D721Med (cell line): ENCODE measurements at regions not wholly inside any gene's neighbourhood (a gene's known extent, or its start where the extent isn't known, plus 50 kb on each side); places are given as distances from the start of the nearest gene placed in this dataset.

Experiments
- DNase-seq: peaks from one replicate; pipeline ENCODE4 v3.0.0; 2011; ENCODE audit warnings: low spot score; ENCODE audit not compliant: insufficient read length
- FAIRE-seq: peaks from 2 replicates; lab custom pipeline; 2011; peaks lifted over from hg19 to GRCh38; lab: Jason Lieb, UNC
- TF ChIP-seq, protein P1 (sequence below): IDR thresholded peaks from 2 replicates; pipeline ENCODE4 v1.5.1; 2012; ENCODE audit warnings: mild to moderate bottlenecking, control low read depth; ENCODE audit not compliant: insufficient read depth; ENCODE audit errors: missing control alignments

DNA sequence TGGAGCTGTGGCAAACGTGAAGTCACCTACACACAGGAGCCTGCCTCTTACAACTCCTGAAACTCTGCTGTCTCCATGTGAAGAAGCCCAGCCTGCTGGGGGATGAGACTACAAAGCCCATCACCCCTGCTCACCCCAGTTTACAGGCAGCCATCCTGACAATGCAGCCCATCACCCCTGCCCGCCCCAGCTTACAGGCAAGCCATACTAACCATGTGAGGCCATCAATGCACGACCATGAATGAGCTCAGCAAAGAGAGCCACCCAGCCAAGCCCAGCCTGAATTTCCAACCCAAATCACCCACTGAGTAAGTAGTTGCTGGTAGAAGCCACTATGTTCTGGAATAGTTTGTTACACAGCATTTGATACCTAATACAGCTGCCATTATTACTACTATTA lies 185.4 kb upstream of the NSMCE3 start:
- DNase-seq = no peak
- no peak for FAIRE-seq
- TF ChIP-seq, protein P1, sequence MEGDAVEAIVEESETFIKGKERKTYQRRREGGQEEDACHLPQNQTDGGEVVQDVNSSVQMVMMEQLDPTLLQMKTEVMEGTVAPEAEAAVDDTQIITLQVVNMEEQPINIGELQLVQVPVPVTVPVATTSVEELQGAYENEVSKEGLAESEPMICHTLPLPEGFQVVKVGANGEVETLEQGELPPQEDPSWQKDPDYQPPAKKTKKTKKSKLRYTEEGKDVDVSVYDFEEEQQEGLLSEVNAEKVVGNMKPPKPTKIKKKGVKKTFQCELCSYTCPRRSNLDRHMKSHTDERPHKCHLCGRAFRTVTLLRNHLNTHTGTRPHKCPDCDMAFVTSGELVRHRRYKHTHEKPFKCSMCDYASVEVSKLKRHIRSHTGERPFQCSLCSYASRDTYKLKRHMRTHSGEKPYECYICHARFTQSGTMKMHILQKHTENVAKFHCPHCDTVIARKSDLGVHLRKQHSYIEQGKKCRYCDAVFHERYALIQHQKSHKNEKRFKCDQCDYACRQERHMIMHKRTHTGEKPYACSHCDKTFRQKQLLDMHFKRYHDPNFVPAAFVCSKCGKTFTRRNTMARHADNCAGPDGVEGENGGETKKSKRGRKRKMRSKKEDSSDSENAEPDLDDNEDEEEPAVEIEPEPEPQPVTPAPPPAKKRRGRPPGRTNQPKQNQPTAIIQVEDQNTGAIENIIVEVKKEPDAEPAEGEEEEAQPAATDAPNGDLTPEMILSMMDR = no peak

DNA sequence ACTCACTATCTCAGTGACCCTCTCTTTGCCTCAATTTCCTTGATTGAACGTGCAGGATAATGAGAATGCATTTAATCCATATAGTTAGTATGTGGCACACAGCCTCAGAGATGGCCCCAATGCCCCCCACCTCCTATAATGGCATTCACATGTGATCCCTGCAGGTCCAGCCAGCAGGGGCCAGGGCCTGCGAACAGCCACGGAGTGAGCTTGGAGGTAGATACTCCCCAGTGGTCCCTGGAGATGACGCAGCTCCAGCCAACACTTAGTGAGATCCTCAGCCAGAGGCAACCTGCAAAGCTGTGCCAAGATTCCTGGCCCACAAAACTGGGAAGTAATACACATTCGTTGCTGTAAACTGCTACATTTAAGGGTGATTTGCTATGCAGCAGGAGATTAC lies 184.9 kb upstream of the NSMCE3 start:
- no peak for FAIRE-seq

DNA sequence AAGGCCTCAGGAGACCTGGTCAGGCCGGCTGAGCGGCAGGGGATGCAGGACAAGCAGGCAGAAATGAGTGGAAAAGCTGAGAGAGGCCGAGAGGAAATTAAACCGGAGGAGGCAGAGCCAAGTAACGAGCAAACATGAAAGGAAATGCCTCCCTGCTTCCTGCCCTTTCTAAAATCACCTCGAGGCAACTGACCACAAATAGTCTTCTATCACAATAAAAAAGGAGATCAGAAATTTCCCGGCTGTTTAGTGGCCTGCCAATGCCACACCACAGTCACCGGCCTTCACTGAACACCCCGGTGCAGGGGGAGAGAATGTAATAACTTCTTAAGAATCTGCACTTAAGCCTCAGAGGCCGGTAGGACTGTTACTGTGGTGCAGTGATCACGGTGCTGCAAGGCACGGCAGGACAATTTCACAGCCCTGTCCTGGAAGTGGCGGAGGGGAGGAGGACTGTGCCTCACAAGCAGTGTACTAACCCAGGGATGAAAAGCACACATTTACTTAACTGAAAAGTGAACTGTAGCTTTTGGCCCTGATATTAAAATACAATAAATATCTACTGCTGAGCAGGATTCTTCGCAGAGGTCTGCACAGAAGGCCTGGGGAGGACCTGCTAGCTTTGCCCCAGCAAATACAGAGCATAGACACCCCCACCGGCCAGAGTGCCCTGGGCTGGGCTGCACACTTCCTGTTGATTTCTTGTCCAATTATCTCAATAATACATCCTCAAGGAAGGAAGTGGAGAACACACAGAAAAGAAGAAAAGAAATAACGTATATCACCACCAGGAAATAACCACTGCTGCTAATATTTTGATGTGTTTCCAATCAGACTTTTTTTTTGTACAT lies 183.5 kb upstream of the NSMCE3 start:
- TF ChIP-seq, protein P1 = no peak
- DNase-seq = no peak
- no peak for FAIRE-seq

More for the DNA sequence above, 184.9 kb upstream of the NSMCE3 start:
- no peak for DNase-seq
- TF ChIP-seq, protein P1 = no peak

DNA sequence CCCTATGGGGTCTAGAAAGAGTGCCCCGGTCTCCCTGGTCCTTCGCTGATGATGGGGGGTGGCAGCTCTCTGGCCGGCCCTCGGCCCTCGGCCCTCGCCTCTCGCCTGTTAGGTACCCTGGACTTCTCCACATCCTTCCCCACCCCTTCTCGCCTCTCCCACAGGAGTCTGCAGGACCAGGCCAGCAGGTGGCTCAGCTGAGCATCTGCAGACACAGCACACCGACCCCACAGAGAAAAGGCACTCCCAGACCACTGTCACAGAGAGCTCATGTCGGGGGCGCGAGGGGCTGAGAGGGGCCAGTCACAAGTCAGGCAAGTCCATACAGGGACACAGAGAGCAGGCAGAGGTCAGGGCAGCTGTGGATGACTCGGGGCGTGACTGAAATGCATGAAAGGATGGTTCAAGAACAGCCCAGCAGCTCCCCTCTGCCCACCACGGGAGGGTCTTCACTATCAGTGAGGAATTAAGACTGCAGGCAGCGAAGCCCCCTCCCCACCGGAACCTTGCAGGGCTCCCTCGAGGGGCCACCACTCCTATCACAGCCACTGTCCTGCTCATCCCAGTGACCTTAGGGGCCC lies 181.7 kb upstream of the NSMCE3 start:
- FAIRE-seq = no peak
- no peak for DNase-seq
- TF ChIP-seq, protein P1 = peak; percentile 4

DNA sequence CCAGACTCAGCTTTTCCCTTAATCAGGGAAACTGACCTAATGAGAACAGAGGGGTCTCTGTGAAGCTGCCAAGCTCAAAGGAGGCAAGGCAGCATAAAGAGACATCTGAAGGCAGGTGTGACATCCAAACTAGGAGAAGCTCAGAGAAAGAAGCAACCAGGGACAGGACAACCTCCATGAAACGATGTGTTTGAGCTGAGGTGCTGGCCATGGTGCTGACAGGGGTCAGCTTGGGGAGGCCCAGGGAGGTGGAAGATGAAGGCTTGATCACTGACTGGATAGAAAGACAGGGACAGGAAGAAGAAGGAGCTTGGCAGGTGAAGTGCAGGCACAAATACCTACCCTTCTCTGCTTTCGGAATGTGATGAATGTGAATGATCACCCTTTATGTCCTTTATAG lies 179.5 kb upstream of the NSMCE3 start:
- no peak for FAIRE-seq
- TF ChIP-seq, protein P1 = no peak
- no peak for DNase-seq

DNA sequence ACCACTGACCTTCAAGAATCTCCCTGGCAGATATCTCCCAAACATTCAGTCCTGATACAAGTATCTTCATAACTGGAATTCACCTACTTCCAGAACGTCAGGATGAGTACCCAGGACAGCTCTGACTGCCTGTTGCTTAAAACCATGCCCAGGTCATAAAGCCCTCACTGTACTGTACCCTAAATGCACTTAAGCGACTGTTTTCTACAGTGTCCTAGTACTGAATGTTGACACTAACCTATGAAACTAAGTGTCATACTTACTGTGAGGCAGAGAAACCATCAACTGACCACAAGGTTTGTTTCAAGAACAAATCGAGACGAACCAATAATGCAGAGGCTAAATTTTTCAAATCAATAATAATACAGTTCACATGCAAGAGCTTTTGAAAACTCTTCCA lies 178.7 kb upstream of the NSMCE3 start:
- no peak for DNase-seq
- FAIRE-seq = no peak
- TF ChIP-seq, protein P1 = no peak

DNA sequence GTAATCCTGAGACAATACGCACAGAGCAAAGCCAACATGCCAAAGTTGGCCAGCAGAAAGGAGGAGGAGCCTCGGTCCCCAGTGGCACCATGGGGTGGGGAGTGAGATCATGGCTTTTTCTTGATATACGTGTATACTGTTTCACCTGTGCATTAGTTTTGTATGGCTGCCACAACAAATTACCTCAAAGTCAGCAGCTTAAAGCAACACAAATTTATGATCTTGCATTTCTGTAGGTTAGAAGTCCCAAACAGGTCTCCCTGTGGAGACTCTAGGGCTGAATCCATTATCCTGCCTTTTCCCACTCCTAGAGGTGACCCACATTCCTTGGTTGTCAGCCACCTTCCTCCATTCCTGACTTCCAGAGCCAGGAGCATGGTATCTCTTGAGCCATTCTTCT lies 176.9 kb upstream of the NSMCE3 start:
- FAIRE-seq = no peak
- DNase-seq = no peak
- TF ChIP-seq, protein P1 = no peak
